Subcutaneous abdominal adipose tissue (tissue), 5 donors: ENCODE measurements at regions not wholly inside any gene's neighbourhood (a gene's known extent, or its start where the extent isn't known, plus 50 kb on each side); places are given as distances from the start of the nearest gene placed in this dataset.
A peak's percentile ranks its signal among the peaks of the same experiment; 100 is the strongest.
"Not testable (repeated sequence)": the region's sequence is repeated elsewhere in the genome, so short reads cannot be mapped to it uniquely, and the experiment has no call there.

Experiments
- H3K27ac ChIP-seq: one replicate; pipeline ENCODE4 v1.7.0; 2013; ENCODE audit warnings: low read depth, mild to moderate bottlenecking, inconsistent platforms, low read length, moderate library complexity
- H3K27me3 ChIP-seq, 5 donors: one replicate each; pipeline ENCODE4 v1.7.0; 2013; ENCODE audit warnings: low read length in 5 of 5, inconsistent platforms in 1 of 5; ENCODE audit not compliant: control insufficient read depth in 5 of 5, insufficient read depth in 4 of 5
- H3K36me3 ChIP-seq, 5 donors: one replicate each; pipeline ENCODE4 v1.7.0; 2013; ENCODE audit warnings: low read length in 5 of 5; ENCODE audit not compliant: control insufficient read depth in 5 of 5, insufficient read depth in 5 of 5
- H3K4me1 ChIP-seq, 5 donors: one replicate each; pipeline ENCODE4 v1.7.0; 2013; ENCODE audit warnings: low read length in 5 of 5, mild to moderate bottlenecking in 3 of 5, moderate library complexity in 1 of 5; ENCODE audit not compliant: control insufficient read depth in 5 of 5, insufficient read depth in 5 of 5
- H3K4me3 ChIP-seq, 5 donors: one replicate each; pipeline ENCODE4 v1.7.0; 2013; ENCODE audit warnings: low read length in 5 of 5, low read depth in 1 of 5
- H3K9ac ChIP-seq, 5 donors: one replicate each; pipeline ENCODE4 v1.7.0; 2013; ENCODE audit warnings: low read length in 5 of 5, mild to moderate bottlenecking in 4 of 5, moderate library complexity in 3 of 5
- H3K9me3 ChIP-seq, 5 donors: one replicate each; pipeline ENCODE4 v1.7.0; 2013; ENCODE audit warnings: low read length in 5 of 5; ENCODE audit not compliant: control insufficient read depth in 5 of 5
- donor health status: healthy.
- donor health status: healthy.
- donor health status: healthy.
- donor health status: healthy.
- donor health status: healthy.

DNA sequence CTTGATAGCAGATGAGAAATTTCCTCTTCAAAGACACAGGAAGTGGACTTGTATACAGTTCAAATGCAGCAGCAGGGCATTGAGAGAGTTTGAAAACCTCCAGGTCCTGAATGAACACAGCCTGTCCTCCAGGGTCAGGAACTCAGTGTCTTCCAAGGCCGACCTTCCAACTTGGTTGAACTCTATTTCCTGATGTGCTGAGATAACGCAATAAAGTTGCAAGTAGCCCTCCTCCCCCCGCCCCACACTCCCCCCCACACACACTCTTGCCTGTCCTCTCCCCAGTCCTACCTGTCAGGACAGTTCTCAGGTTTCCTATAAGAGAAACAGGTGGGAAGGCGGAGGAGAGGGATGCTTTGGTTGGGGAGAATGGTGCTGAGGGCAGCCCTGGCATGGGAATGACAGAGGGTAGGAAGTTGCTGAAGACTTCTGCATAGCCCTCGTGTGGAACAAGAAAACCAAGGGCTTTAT, 90.0 kb downstream of the CCDC71L start:
- H3K36me3 ChIP-seq, result no peaks in the 10 kb centered on the region
- no peak overlapping the region for H3K4me3 ChIP-seq
- no peaks in the 10 kb centered on the region for H3K27me3 ChIP-seq
- H3K27ac ChIP-seq, result no peak overlapping the region
- no peak overlapping the region for H3K9ac ChIP-seq
- peaks cover 4 to 11% (median 5%) of the 10 kb centered on the region in 5 donors for H3K4me1 ChIP-seq
- no peaks in the 10 kb centered on the region for H3K9me3 ChIP-seq

- Histone ChIP-seq H3K27me3 (no peaks in the 10 kb centered on the region), H3K4me3 (no peak overlapping the region), H3K9me3 (no peaks in the 10 kb centered on the region), H3K27ac (no peak overlapping the region), H3K4me1 (peaks cover 4 to 11% (median 5%) of the 10 kb centered on the region in 5 donors), H3K9ac (no peak overlapping the region), H3K36me3 (no peaks in the 10 kb centered on the region)
These were observed 90.8 kb downstream of the CCDC71L start for GRCh38 chr7:106570146-106570545.

- Histone ChIP-seq H3K9me3 (no peaks in the 10 kb centered on the region), H3K4me1 (peaks cover 4 to 11% (median 5%) of the 10 kb centered on the region in 5 donors), H3K4me3 (no peak overlapping the region), H3K36me3 (no peaks in the 10 kb centered on the region), H3K27me3 (no peaks in the 10 kb centered on the region), H3K9ac (no peak overlapping the region), H3K27ac (peak overlapping the region; percentile 19)
These were observed 91.4 kb downstream of the CCDC71L start for GRCh38 chr7:106569500-106569929.

- Histone ChIP-seq H3K27ac (peak overlapping the region; percentile 19), H3K9ac (no peak overlapping the region), H3K4me1 (peaks cover 4 to 11% (median 5%) of the 10 kb centered on the region in 5 donors), H3K36me3 (no peaks in the 10 kb centered on the region), H3K27me3 (no peaks in the 10 kb centered on the region), H3K4me3 (no peak overlapping the region), H3K9me3 (no peaks in the 10 kb centered on the region)
These were observed 92.1 kb downstream of the CCDC71L start for GRCh38 chr7:106568680-106569499.

DNA sequence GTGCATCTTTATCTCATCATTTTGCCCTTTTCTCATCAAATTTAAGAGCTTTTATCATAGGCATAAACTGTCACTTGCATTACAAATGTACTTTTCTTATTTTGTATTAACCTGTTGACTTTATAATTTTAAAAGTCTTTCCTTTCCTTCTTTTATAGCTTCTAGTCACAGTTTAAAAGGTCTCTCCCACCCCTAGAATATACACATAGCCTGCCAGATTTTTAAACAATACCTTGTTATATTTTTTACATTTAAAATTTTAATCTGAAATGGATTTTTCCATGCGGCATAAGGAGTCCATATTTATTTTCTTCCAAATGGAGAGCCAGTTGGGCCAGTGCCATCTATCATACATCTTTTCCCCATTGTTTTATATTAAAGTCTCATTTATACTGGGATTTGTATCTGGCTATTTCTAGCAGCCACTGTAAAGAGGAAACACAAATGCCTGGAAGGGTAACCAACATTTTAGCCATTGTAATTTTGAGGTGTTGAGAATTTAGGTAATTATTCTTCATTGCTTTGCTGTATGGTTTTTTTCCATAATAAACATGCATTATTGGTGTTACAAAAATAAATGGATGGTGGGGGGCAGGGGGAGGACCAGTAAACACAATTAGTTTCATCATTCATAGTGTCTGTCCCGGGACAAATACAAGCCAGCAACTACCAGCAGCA, 92.8 kb downstream of the CCDC71L start:
- no peak overlapping the region for H3K9ac ChIP-seq
- no peaks in the 10 kb centered on the region for H3K27me3 ChIP-seq
- H3K27ac ChIP-seq, result no peak overlapping the region
- no peak overlapping the region for H3K4me3 ChIP-seq
- H3K4me1 ChIP-seq, result peaks cover 4 to 11% (median 7%) of the 10 kb centered on the region in 5 donors
- H3K9me3 ChIP-seq, result no peaks in the 10 kb centered on the region
- H3K36me3 ChIP-seq, result no peaks in the 10 kb centered on the region

GRCh38 chr7:106567204-106568001, 93.6 kb downstream of the CCDC71L start:
- not testable (repeated sequence) for H3K9me3 ChIP-seq, H3K27me3 ChIP-seq, H3K27ac ChIP-seq, H3K36me3 ChIP-seq, H3K4me3 ChIP-seq, H3K9ac ChIP-seq
- peaks cover 4 to 11% (median 7%) of the 10 kb centered on the region in 5 donors for H3K4me1 ChIP-seq

GRCh38 chr7:106566672-106567071, 94.3 kb downstream of the CCDC71L start:
- no peak overlapping the region for H3K27ac ChIP-seq
- H3K36me3 ChIP-seq, result no peaks in the 10 kb centered on the region
- no peaks in the 10 kb centered on the region for H3K27me3 ChIP-seq
- no peak overlapping the region for H3K9ac ChIP-seq
- H3K9me3 ChIP-seq, result no peaks in the 10 kb centered on the region
- peaks cover 4 to 11% (median 7%) of the 10 kb centered on the region in 5 donors for H3K4me1 ChIP-seq
- no peak overlapping the region for H3K4me3 ChIP-seq

DNA sequence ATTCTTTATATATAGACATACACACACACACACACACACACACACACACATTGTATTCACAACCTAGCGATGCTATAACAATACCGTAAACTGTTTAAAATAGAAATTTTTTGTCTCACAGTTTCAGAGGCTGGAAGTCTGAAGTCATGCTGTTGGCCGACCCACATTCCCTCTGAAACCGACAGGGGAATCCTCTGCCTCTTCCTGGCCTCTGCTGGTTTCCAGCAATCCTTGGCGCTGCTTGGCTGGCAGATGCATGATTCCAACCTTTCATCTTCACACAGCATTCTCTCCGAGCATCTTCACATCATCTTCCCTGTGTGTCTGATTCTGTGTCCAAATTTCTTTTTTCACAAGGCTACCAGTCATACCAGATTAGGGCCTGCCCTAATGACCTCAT, 94.8 kb downstream of the CCDC71L start:
- Histone ChIP-seq H3K4me1 (peaks cover 4 to 11% (median 7%) of the 10 kb centered on the region in 5 donors), H3K4me3 (no peak overlapping the region), H3K9ac (no peak overlapping the region), H3K36me3 (no peaks in the 10 kb centered on the region), H3K9me3 (no peaks in the 10 kb centered on the region), H3K27me3 (no peaks in the 10 kb centered on the region), H3K27ac (no peak overlapping the region)

- H3K36me3 ChIP-seq, result no peaks in the 10 kb centered on the region
- H3K27me3 ChIP-seq, result no peaks in the 10 kb centered on the region
- H3K9me3 ChIP-seq, result no peaks in the 10 kb centered on the region
- H3K4me3 ChIP-seq, result no peak overlapping the region
- H3K4me1 ChIP-seq, result peaks cover 4 to 11% (median 7%) of the 10 kb centered on the region in 5 donors
- H3K9ac ChIP-seq, result no peak overlapping the region
- H3K27ac ChIP-seq, result no peak overlapping the region
These were observed 95.5 kb downstream of the CCDC71L start for GRCh38 chr7:106565428-106565827.
